HCT116 (cell line): ENCODE measurements at regions not wholly inside any gene's neighbourhood (a gene's known extent, or its start where the extent isn't known, plus 50 kb on each side); places are given as distances from the start of the nearest gene placed in this dataset.

ENCODE experiments used
- ATAC-seq: fragments of 200-7000 bp; cut with Tn5 transposase; 2 replicates; pipeline ENCODE4 v1.9.1; 2020; ENCODE audit warnings: mild to moderate bottlenecking, moderate library complexity
- BruUV-seq: library from RNA; stranded (reverse); fragments of 400-500 nt; replicated peaks from 2 replicates; lab custom pipeline; 2021; lab: Mats Ljungman, UMichigan
- CTCF ChIA-PET: fragments of 300-600 bp; sonication (Branson Sonifier 250); formaldehyde crosslinking; loops from one replicate; lab custom pipeline; 2021; ENCODE audit warnings: antibody characterized with exemption; lab: Charles Lee
- POLR2A ChIA-PET: fragments of 300-600, 350-600 bp; sonication (Branson Sonifier 250); formaldehyde crosslinking; loops from one replicate; lab custom pipeline; 2021; ENCODE audit warnings: antibody characterized with exemption; lab: Charles Lee
- RAD21 ChIA-PET, 2 experiments: fragments of 300-600 bp; sonication (Branson Sonifier 250); formaldehyde crosslinking; loops; one replicate each; lab custom pipeline; 2023; ENCODE audit warnings: low total read pairs in 2 of 2; ENCODE audit not compliant: uncharacterized antibody in 2 of 2, unreplicated experiment in 2 of 2, low non-redundant PET in 1 of 2; lab: Charles Lee
- DNase-seq: peaks from one replicate; pipeline ENCODE4 v3.0.0-alpha.2; 2010; ENCODE audit warnings: low read depth, low spot score
- H2AFZ ChIP-seq: fragments of 200-600 bp; shearing (Covaris generic), sonication (generic); 2 replicates; pipeline ENCODE4 v1.6.1; 2017; ENCODE audit warnings: low read depth, mixed run types, mixed read lengths, antibody characterized with exemption, low read length; ENCODE audit not compliant: poor library complexity, severe bottlenecking
- H3K27ac ChIP-seq: 2 replicates; pipeline ENCODE4 v1.5.1; 2012; ENCODE audit warnings: low read depth, low read length
- H3K27me3 ChIP-seq: fragments of 200-600 bp; sonication (generic); 2 replicates; pipeline ENCODE4 v1.6.1; 2016; ENCODE audit warnings: mixed run types, low read length, mixed read lengths; ENCODE audit not compliant: insufficient read depth
- H3K36me3 ChIP-seq, 2 experiments: fragments of 200-500 bp in 1 of 2; fragments of 200-600 bp in 1 of 2; sonication (Bioruptor generic) in 1 of 2; sonication (generic) in 1 of 2; 2 replicates each; pipeline versions ENCODE4 v1.5.1 to v1.6.1; 2014 to 2016; ENCODE audit warnings: low read length in 2 of 2, inconsistent platforms in 1 of 2, mixed read lengths in 1 of 2, mixed run types in 1 of 2; ENCODE audit not compliant: insufficient read depth in 2 of 2, control insufficient read depth in 1 of 2
- H3K4me1 ChIP-seq, 2 experiments: fragments of 200-600 bp in 1 of 2; sonication (generic) in 1 of 2; 2 replicates each; pipeline versions ENCODE4 v1.5.1 to v1.6.1; 2012 to 2017; ENCODE audit warnings: low read length in 2 of 2, inconsistent platforms in 1 of 2, mild to moderate bottlenecking in 1 of 2, mixed read lengths in 1 of 2, mixed run types in 1 of 2, moderate library complexity in 1 of 2; ENCODE audit not compliant: insufficient read depth in 2 of 2, control insufficient read depth in 1 of 2
- H3K4me2 ChIP-seq: fragments of 200-600 bp; sonication (generic); 2 replicates; pipeline ENCODE4 v1.6.1; 2017; ENCODE audit warnings: mixed run types, low read length, mixed read lengths
- H3K4me3 ChIP-seq, 2 experiments: fragments of 200-600 bp in 1 of 2; sonication (generic) in 1 of 2; replicated peaks in 1 of 2; 2 replicates each; pipeline ENCODE4 v1.5.1; 2011 to 2016; ENCODE audit warnings: low read length in 2 of 2, control low read depth in 1 of 2, low read depth in 1 of 2, mild to moderate bottlenecking in 1 of 2, mixed read lengths in 1 of 2, mixed run types in 1 of 2
- H3K79me2 ChIP-seq: fragments of 200-600 bp; sonication (generic); 2 replicates; pipeline ENCODE4 v1.6.1; 2017; ENCODE audit warnings: mild to moderate bottlenecking, mixed run types, low read length, moderate library complexity, mixed read lengths; ENCODE audit not compliant: insufficient read depth
- H3K9ac ChIP-seq: fragments of 200-600 bp; sonication (generic); 2 replicates; pipeline ENCODE4 v1.6.1; 2016; ENCODE audit warnings: low read length, mixed read lengths
- H3K9me2 ChIP-seq: fragments of 200-600 bp; sonication (generic), shearing (Covaris generic); 2 replicates; pipeline ENCODE4 v1.6.1; 2017; ENCODE audit warnings: mixed run types, mild to moderate bottlenecking, moderate library complexity; ENCODE audit not compliant: insufficient read depth
- H3K9me3 ChIP-seq, 2 experiments: fragments of 200-500 bp in 1 of 2; fragments of 200-600 bp in 1 of 2; sonication (Bioruptor generic) in 1 of 2; sonication (generic) in 1 of 2; 2 replicates each; pipeline ENCODE4 v1.6.1; 2014 to 2017; ENCODE audit warnings: low read length in 2 of 2, mixed read lengths in 2 of 2, inconsistent platforms in 1 of 2, low read depth in 1 of 2, mild to moderate bottlenecking in 1 of 2, mixed run types in 1 of 2, moderate library complexity in 1 of 2; ENCODE audit not compliant: control insufficient read depth in 1 of 2, insufficient read depth in 1 of 2
- H4K20me1 ChIP-seq: fragments of 200-600 bp; sonication (generic), shearing (Covaris generic); 2 replicates; pipeline ENCODE4 v1.6.1; 2017; ENCODE audit warnings: mixed run types, mild to moderate bottlenecking, moderate library complexity; ENCODE audit not compliant: insufficient read depth
- CEBPB ChIP-seq: IDR thresholded peaks from 2 replicates; pipeline ENCODE4 v1.6.1; 2012; ENCODE audit warnings: low read depth
- EGR1 ChIP-seq: IDR thresholded peaks from 2 replicates; pipeline ENCODE4 v1.6.1; 2012; ENCODE audit warnings: low read depth
- FOSL1 ChIP-seq: IDR thresholded peaks from 2 replicates; pipeline ENCODE4 v1.6.1; 2012; ENCODE audit warnings: low read depth
- MAX ChIP-seq: IDR thresholded peaks from 2 replicates; pipeline ENCODE4 v1.6.1; 2012
- POLR2A ChIP-seq: IDR thresholded peaks from 2 replicates; pipeline ENCODE4 v1.7.0; 2011; ENCODE audit warnings: borderline replicate concordance; ENCODE audit not compliant: insufficient read depth, insufficient read length; ENCODE audit errors: extremely low read depth
- YY1 ChIP-seq: IDR thresholded peaks from 2 replicates; pipeline ENCODE4 v1.6.1; 2011; ENCODE audit warnings: low read length, low read depth, moderate library complexity, mild to moderate bottlenecking; ENCODE audit not compliant: insufficient replicate concordance; ENCODE audit errors: extremely low read depth
- intact Hi-C: fragments of 100-400 bp; cut with micrococcal nuclease; formaldehyde crosslinking; loops from 2 replicates; pipeline ENCODE4 v1.10.0; 2022

GRCh38 chr17:77503293-77503655 lies 362.5 kb downstream of the SEC14L1 start:
- no peaks in the 10 kb centered on the region; a peak in 2 of 4 replicates for H3K36me3 ChIP-seq
- H2AFZ ChIP-seq = no peak overlapping the region
- no peaks in the 10 kb centered on the region for H4K20me1 ChIP-seq
- RAD21 ChIA-PET = interaction anchor here in 1 of 2 experiments (0.6 kb wide), 1 partner anchor 241 kb away, joined by 5 read pairs; no protein-coding TSS in a partner anchor
- H3K79me2 ChIP-seq = no peaks in the 10 kb centered on the region
- CTCF ChIA-PET = no interaction called here
- ATAC-seq (no peak), DNase-seq (no peak)
- no peak overlapping the region for H3K27ac ChIP-seq
- H3K4me2 ChIP-seq = no peak overlapping the region
- H3K4me3 ChIP-seq = no peak overlapping the region
- POLR2A ChIA-PET = no interaction called here
- H3K9ac ChIP-seq = no peak overlapping the region
- intact Hi-C loops = no loop called here
- H3K9me2 ChIP-seq = no peaks in the 10 kb centered on the region
- no peaks in the 10 kb centered on the region for H3K27me3 ChIP-seq
- H3K9me3 ChIP-seq = no peaks in the 10 kb centered on the region
- TF ChIP-seq YY1 = no peak
- TF ChIP-seq FOSL1 = no peak
- TF ChIP-seq MAX = no peak
- TF ChIP-seq EGR1 = no peak
- TF ChIP-seq CEBPB = no peak
- BruUV-seq = no TSS peak
- H3K4me1 ChIP-seq = no peaks in the 10 kb centered on the region

GRCh38 chr17:77503916-77504651 lies 363.3 kb downstream of the SEC14L1 start:
- Histone ChIP-seq H3K4me3 (no peak overlapping the region), H3K4me2 (no peak overlapping the region), H4K20me1 (no peaks in the 10 kb centered on the region), H3K9me2 (no peaks in the 10 kb centered on the region), H3K79me2 (no peaks in the 10 kb centered on the region), H3K9ac (no peak overlapping the region), H3K27ac (no peak overlapping the region), H3K36me3 (no peaks in the 10 kb centered on the region; a peak in 2 of 4 replicates), H3K9me3 (no peaks in the 10 kb centered on the region), H2AFZ (no peak overlapping the region), H3K27me3 (no peaks in the 10 kb centered on the region), H3K4me1 (no peaks in the 10 kb centered on the region)
- DNase-seq = no peak
- ChIA-PET POLR2A (no interaction called here), CTCF (interaction anchor here (1.1 kb wide), 1 partner anchor 177 kb away, joined by 3 read pairs; no protein-coding TSS in a partner anchor), RAD21 (no interaction called here)
- ATAC-seq = no peak
- intact Hi-C loops = no loop called here
- no TSS peak for BruUV-seq
- no peak for TF ChIP-seq POLR2A
